Stimulated activated CD8-positive, alpha-beta memory T cell treated with anti-CD3 and anti-CD28 coated beads, Interleukin-12 subunit alpha, Interleukin-12 subunit beta, amount 100 ng/mL, for 1 hour (primary cell): ENCODE measurements at regions not wholly inside any gene's neighbourhood (a gene's known extent, or its start where the extent isn't known, plus 50 kb on each side); places are given as distances from the start of the nearest gene placed in this dataset.

Experiments used
- DNase-seq: peaks from one replicate; pipeline ENCODE4 v3.0.0-alpha.2; 2020; ENCODE audit warnings: low read depth

- DNase-seq: no peak
These were observed 428.8 kb downstream of the BRINP1 start for GRCh38 chr9:118940473-118940872.

- no peak for DNase-seq
These were observed 422.6 kb downstream of the BRINP1 start for GRCh38 chr9:118946669-118947068.

DNA sequence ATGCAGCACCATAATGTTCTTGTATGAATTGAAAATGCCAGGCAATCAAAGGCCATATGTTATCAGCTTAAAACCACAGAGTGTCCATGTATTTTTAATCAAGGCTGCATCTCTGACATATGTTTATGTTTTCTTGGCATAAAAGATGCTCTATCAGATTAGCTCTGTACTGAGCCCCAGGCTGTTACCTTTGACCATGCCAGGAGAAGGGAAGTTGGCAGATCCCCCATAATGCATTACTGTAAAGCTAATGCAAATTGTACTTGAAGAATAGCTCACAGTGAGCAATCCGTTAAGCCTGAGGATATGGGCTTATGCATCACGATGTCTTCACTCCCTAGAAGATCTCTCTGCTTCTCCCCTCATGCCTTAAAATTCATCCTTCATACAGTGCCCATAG is 414.4 kb downstream of the BRINP1 start:
- DNase-seq: no peak

DNA sequence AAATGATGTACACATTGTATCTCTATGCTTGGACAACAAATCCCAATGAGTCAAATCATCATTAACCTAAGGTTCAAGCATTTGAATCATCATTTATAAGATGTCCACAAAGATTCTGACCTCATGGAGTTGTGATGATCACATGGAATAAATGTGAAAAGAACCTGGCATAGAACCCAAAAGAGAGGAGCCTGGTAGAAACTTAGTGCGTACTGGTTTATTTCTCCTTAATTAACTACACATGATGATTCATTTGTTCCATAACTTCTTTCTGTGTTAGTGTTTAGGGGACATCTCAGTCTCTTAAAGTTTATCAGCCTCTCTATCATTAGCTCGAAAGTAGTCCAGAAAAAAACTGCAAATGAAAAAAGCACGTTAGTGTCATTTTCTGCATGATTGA is 411.6 kb downstream of the BRINP1 start:
- no peak for DNase-seq

GRCh38 chr9:118959366-118959765 is 409.9 kb downstream of the BRINP1 start:
- no peak for DNase-seq

- DNase-seq: no peak
These were observed 407.4 kb downstream of the BRINP1 start for GRCh38 chr9:118961857-118962256.

DNA sequence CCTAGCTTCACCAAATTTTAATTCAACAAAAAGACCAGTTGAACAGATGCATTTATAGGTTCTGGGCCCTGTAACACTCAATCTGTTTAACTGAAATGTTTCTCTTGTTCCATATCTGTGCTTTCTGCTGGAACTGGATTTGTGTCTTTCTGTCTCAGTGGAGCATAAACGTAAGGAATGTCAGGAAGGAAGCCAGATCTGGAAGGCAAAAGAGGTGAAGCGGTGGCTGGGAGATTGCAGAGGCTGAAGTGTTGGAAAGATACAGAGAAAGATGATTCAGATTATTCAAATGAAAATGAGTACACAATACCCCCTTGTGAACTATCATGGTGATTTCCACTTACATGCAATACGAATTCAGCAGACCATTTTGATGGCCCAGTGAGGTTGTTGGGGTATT is 406.8 kb downstream of the BRINP1 start:
- no peak for DNase-seq

GRCh38 chr9:118963674-118964073 is 405.6 kb downstream of the BRINP1 start:
- no peak for DNase-seq

DNA sequence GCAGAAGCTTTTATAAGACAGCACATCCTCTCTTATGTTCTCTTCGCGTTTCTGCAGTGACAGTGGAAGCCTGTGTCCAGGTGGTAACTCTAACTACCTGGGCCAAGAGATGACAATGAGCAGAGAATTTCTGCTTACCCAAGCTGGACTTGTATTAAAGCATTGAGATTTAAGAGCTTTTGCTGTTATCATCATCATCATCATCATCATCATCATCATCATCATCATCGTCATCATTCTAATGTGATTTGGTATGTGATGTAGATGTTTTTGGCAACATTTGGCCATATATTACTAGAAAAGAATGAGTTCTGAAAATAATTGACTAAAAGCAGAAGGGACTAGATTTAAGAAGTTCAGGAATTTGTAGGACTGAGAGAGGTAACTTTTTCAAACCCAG is 401.3 kb downstream of the BRINP1 start:
- no peak for DNase-seq

DNA sequence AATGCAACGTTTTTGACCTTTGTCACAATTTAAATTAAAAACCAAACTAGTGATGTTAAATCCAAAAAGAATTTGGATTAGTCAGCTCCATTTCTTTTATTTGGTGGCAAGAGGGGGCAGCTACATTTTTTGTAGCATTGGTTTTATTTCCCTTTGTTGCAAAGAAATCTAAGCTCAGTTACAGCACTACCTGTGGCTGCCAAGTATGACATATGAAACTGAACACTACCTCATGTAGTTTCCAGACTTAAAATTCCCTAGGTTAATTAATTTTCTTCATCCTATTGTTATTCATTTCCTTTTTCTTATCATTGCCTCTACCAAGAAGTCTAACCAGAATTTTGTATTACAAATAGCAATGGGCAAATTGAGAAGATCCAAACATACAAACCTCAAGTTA is 393.5 kb downstream of the BRINP1 start:
- DNase-seq: no peak

- DNase-seq: no peak
These were observed 393.1 kb downstream of the BRINP1 start for GRCh38 chr9:118976160-118976559.

GRCh38 chr9:118984607-118985006 is 384.6 kb downstream of the BRINP1 start:
- DNase-seq: no peak

DNA sequence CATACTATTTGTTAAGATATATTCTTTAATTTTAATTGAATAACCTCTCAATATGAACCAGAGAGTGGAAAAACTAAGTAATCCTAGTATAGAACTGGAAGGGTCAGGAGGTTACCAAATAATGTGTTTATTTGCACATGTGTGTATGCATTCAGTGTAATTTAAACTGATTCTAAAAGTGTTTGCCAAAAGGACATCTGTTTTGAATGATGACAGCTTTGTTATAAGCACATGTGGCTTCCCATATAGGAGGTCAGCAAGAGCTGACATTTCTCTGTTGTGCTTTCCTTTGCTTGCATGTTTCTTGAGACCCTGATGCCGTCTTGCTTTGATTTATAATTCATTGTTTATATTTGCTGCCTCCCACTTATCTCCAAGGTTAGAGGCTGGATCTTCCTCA is 383.4 kb downstream of the BRINP1 start:
- DNase-seq: no peak

GRCh38 chr9:118987167-118987566 is 382.1 kb downstream of the BRINP1 start:
- DNase-seq: no peak

GRCh38 chr9:118990949-118991348 is 378.3 kb downstream of the BRINP1 start:
- DNase-seq: no peak

- DNase-seq: no peak
These were observed 377.6 kb downstream of the BRINP1 start for GRCh38 chr9:118991366-118992285.

DNA sequence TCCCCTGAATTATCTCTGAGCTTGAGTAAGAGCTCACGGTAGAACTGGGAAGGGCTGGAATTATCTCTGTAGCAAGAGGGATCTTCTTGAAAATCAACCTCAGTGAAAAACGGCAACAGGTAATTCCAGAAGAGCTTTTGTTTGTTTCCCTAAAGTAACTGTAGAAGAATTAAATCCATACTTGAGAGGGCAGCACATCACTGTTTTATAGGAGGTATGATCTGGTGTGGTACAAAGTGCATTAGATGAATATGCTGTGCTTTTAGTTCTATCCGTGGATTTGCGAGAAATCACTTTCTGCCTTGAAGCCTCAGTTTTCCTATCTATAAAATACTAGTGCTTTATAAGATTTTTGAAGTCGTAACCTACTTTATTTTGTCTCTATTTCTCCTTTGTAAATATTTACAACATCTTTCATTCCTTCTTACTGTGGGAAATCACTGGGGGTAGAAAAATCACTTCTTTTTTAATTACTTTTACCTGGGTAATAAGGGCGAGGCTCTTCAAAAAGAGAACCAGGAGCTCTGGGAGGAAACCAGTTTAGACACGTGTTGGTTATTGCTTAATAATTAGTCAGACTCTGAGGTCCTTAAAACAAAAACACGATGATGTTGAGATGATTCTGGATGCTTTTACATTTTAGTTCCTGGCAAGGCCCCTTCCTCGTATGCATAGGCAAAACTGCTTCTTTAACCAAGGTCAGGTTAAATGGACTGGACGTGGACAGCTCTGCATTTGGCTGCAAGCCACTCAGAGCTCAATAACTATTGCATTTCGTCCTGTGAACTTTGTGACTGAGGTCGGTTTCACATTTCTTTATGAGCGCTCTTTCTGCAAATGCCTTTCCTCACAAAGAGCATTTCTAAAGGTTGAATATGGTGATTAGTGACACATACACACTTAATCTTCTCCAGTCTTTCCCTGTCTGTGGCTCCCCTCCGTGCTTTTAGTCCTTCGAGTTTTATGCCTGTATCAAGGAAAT is 376.1 kb downstream of the BRINP1 start:
- DNase-seq: no peak

GRCh38 chr9:118993965-118994364 is 375.3 kb downstream of the BRINP1 start:
- no peak for DNase-seq

- no peak for DNase-seq
These were observed 366.7 kb downstream of the BRINP1 start for GRCh38 chr9:119002491-119002890.

- no peak for DNase-seq
These were observed 366.0 kb downstream of the BRINP1 start for GRCh38 chr9:119003201-119003611.

DNA sequence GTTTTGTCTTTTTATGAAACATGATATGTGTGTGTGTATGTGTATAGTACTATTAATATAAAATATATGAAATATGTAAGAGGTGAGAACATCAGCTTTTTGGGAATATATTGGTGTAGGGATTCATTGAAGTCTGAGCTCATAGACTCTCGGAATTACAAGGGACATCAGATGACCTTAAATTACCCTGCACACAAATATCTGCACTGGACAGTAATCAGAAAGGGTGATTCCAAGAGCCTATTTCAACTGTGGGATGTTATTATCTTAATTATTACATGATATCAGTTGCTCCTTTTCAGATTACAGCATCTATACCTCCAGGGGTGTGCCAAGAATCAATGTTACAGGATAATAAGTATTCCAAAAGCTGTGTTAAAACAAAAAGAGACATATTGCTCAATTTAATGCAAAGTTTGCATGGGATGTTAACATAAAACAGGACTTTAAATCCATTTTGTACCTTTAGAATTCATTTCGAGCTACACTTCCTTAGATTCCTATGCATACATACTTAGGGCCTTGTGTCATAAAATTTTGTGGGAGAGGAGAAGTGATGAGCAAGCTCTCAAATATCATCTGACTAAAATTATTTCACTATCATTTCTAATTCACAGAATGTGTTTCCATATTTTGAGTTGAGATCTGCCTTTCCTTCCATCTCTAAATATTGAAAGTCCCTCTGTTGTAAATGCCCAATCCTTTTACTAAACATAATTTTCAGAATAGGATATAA is 365.2 kb downstream of the BRINP1 start:
- DNase-seq: no peak

- no peak for DNase-seq
These were observed 364.6 kb downstream of the BRINP1 start for GRCh38 chr9:119004618-119004990.
